Lung microvascular endothelial cell (primary cell): ENCODE measurements at regions not wholly inside any gene's neighbourhood (a gene's known extent, or its start where the extent isn't known, plus 50 kb on each side); places are given as distances from the start of the nearest gene placed in this dataset.
A peak's percentile ranks its signal among the peaks of the same experiment; 100 is the strongest.

Experiments
- DNase-seq, 2 donors: peaks; one replicate each; pipeline versions ENCODE4 v3.0.0 to v3.0.0-alpha.2; 2010; ENCODE audit warnings: low read depth in 2 of 2

DNA sequence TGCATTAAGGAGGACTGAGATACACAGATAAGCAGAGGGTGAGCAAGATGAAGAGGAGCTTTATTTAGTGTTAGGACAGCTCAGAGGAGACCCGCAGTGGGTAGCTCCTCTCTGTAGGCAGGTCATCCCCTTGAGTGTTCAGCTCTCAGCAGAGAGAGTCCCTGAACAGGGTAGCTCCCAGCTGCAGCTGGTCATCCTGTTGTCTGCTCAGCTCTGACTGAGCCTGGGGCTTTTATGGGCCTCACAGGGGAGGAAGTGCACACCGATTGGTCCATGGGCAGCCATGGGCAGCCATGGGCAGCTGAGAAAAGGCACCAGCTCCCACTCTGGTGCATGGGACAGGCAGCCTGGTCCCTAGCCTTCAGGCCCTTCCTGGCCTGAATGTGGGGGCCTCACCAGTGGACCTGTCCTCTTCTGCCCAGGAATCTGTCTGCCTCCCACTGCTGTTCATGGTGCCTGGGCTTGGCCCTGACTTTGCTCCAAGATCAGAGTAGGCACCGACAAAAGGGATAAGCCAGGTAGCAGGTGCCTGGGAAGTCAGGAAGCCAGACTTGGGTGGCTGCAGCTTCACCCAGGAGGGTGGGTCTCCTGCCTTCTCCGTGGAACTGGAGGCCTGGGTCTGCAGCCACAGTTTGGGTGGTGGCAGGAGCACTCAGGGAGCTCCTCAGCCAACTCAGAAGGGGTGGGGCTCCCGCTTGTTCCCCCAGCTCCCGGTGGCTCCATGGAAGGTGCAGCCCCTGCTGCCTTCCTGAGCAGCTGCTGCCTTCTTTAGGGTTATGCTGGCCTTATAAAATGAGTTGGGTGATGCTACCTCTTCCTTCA is 54.7 kb downstream of the MYEOV start:
- DNase-seq: no peak

DNA sequence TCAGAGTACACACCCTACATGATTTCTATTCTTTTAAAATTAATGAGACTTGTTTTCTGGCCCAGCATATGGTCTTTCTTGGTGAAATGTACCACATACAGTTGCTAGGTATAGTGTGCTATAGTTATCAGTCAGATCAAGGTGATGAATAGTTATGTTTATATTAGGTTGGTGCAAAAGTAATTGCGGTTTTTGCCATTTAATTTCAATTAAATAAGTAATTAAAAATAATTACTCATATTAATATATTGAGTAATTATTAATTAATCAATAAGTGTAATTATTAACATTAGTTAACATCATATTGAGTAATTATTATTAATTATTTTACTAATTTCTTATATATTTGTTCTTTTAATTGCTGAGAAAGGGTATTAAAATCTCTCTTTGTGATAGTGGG is 56.1 kb downstream of the MYEOV start:
- no peak for DNase-seq

DNA sequence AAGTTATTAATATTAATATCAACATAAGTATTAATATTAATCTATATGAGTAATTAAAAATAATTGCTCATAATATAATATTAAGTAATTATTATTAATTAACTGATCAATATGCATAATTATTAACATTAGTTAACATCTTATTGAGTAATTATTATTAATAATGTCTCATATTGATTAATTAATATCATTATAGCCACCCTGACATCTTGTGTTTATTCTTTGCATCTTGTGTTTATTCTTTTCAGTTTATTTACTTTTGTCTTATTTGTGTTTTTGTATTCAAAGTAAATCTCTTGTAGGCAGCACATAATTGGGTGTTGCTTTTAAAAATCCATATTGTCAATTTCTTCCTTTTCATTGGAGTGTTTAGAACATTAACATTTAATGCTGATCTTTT is 56.6 kb downstream of the MYEOV start:
- DNase-seq: no peak

DNA sequence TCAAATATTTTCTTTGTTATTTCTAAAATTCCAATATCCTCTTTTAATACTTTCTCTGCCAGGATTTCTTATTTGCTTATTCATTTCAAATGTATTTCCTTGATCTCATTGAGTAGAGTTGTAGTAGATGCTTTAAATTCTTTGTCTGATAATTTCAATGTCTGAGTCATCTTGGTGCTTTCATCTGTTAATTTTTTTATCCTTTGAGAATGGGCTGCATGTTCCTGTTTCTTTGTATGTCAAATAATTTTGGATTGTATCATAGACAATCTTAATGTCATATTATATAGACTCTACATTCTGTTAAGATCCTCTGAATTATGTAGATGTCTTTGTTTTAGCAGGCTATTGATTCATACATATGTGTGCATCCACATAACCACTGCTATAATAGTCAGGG is 57.5 kb downstream of the MYEOV start:
- DNase-seq: peak in 1 of 2 donors; percentile 72

DNA sequence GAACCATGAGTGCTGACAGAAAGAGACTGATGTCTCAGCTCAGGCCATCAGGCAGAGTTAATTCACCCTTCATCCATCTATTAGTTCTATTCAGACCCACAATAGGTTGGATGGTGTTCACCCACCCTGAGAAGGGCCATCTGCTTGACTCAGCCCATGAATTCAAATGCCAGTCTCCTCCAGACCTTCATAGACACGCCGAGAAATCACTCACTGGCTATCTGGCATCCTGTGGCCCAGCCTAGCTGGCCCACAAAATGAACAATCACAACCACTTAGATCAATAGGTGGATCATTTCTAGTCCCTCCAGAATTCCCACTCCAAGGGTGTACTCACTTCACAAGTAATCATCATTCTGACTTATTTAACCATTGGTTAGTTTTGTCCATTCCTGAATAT is 58.2 kb downstream of the MYEOV start:
- DNase-seq: peak in 1 of 2 donors; percentile 35

DNA sequence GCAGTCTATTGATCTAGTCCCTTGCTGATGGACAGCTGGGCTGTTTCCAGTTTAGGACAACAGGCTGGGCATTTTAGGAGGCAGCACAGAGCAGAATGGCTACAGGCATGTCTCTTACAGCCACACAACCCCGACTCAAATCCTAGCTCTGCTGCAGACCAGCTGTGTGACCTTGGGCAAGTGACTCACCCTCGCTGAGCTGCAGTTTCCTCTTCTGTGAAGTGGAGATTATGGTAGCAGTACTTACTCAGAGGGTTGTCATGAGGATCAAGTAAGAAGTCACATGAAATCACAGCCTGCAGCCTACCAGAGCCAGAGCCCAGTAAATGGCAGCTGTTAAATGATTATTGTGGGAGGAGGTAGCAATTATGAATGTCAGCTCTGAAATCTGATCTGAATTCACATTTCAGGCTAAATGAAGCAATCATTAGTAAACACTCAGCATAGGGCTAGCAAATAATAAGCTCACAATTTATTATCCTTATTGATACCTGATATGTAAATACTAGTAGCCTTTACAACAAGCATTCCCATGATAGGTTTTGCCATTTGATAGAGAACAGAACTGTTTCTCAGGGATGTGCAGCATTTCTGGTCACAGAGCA is 58.9 kb downstream of the MYEOV start:
- DNase-seq: peak; percentile 56 to 98

DNA sequence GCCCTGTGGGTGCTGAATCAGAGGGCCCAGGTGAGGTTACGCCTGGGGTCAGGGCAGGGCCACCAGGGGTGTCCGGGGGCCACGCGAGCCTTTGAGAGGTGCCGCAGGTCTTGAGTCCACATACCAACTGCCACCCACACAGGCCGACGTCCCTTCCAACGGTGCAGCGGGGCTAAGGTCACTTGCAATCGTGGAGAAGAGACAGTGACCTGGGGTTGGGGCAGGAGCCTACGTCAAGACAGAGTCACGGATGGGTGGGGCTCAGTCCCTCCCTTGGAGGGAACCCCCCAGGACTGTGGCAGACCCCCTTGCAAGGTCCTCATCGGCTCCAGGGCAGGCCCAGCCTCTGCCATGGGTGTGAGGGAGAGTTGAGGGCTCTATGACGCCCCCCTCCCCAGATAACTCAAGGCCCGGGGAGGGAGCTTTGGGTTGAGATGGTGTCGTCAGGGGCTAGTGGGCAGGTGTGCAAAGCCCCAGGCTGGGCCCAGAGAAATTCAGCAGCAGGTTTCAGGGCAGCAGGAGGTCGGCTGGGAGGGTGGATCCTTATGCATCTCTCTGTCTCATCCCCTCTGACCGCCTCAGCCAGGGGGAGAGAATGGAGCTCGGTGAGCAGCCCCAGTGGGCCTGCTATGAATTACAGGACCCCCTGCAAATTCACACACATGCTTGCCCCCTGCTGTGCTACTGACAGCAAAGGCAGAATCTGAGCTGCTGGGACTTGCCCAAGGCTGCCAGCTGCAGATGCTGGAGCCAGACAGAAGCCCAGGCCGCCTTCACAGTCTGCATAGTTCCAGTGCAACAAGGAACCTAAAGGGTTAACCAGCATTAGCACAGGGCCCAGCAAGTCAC is 60.0 kb downstream of the MYEOV start:
- no peak for DNase-seq

DNA sequence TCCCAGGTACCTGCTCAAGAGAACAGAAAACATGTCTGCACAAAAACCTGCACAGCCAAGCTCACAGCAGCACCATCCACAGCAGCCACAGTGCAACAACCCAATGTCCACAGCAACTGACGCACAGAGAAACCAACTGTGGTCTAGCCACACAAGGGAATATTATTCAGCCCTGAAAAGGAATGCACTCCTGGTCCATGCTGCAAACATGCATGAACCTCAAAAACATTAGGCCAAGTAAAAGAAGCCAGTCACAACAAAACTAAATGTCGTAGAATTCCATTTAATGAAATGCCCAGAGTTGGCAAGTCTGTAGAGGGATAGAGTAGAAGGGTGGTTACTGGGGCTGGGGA is 60.6 kb downstream of the MYEOV start:
- DNase-seq: no peak

DNA sequence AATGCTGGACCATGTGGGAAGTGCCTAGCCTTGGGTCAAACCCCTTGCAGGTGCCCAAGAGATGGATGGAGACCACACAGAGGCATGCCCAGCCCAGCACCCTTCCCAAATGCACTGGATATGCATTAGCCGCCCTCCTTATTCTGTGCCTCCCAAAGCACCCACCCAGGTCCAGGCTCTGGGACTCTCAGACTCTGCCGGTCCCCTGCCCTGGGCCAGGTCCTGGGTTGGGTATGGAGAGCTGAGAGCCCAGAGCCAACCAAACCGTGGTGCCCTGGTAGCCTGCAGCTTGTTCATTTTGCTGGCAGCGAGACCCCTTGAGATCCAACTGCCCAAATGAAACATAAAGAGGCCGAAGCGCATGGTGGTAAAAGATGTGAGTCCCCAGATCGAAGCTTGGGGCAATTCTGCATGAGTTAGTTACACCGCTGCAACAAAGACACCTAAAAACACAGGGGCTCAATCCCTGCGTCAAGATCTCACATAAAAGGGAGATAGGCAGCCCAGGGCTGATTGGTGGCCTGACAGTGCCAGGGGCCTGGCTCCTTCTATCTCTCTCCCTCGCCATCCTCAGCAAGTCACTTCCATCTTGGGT is 61.5 kb downstream of the MYEOV start:
- DNase-seq: no peak

DNA sequence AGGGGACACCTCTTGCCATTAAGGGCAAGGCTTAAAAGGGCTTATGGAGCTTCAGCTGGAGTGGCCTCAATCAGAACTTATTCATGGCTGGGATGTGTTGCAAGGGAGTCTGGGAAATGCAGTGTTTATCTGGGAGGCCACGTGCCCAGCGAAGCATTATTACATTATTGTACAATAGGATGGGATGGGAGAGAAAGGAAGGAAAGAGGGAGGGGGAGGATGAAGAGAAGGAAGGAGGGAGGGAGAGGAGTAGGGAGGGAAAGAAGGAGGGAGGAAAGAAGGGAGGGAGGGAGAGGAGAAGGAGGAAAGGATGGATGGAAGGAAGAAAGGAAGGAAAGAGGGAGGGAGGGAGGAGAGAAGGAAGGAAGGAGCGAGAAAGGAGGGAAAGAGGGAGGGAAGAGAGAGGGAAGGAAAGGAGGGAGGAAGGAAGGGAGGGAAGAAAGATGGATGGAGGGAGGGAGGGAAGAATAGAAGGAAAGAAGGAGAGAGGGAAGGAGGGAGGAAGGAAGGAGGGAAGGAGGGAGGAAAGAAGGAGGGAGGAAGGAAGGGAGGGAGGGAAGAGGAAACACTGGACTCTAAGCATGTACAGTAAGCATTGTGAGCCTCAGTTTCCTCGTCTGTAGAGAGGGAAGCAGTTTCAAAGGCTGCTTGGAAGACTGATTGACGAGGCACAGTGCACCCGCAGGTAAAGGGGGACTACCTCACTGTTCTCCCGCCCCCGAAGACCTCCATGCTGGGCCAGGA is 62.2 kb downstream of the MYEOV start:
- no peak for DNase-seq

DNA sequence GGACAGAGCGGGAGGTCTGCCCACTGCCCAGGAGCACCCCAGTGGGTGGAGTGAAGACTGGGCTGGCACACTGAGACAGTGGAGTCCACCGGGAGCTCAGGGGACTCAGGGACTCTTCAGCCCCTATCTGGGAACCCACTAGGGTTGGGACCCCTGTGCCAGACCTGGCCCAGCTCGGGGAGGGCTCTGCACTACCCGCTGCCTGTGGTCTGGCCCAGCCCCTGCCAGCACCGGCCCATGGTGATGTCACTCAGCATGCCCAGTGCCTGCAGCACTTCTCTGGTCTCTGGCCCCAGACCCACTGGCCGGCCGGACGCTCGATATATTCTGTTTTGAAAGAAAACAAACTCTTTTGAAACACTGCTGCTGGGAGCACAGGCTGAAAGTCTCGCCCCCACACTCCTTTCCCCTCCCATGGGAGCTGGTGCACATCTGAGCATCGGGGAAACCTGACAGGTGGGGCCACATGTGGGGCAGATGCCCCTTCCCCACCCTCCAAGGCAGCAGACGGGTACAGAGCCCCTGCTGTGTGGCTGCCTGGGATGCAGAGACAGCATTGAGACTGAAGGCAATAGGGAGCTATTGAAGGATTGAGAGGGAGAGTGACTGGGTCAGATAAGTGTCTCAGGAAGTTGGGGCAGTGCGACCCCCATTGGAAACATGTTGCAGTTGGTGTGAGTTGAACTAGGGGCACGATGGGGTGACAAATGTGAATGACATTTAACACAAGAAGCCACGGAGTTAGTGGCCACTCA is 62.9 kb downstream of the MYEOV start:
- DNase-seq: peak in 1 of 2 donors; percentile 42

DNA sequence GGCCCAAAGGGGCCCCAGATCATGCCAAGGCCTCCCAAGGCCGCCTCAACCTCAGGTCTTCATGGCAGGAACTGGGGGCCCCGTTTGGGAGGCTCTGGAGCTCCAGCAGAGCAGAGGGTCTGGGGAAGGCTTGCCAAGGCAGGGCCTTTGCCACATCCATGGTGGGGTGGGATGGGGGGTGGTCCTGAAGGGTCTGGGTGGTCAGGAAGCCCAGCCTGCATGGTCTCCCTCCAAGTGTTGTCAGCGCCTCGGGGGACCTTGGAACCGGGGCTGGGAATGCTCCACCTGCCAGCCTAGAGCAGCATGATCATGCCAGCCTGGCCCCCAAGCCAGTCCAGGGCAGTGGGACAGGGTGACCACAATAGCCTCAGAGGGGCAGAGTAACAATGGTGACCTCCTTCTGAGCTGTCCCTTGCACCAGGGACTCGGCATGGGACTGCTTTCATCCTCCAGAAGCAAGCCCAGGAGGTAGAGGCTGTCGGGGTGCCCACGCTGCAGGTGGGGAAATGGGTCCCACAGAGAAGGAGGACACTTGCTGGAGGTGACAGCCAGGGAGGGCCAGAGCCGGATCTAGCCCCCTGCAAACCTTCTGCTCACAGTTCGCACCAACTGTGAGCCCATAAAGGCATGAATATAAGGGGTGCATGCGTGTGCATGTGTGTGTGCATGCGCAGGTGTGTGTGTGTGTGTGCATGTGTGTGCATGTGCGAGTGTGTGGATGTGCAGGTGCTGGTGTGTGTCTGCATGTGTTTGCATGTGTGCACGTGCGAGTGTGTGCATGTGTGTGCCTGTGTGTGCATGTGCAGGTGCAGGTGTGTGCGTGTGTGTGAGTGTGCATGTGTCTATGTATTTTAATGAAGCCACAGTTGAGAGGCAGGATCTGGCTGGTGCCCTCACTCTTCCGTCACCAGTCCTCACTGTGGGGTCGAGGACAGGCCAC is 63.8 kb downstream of the MYEOV start:
- DNase-seq: no peak

DNA sequence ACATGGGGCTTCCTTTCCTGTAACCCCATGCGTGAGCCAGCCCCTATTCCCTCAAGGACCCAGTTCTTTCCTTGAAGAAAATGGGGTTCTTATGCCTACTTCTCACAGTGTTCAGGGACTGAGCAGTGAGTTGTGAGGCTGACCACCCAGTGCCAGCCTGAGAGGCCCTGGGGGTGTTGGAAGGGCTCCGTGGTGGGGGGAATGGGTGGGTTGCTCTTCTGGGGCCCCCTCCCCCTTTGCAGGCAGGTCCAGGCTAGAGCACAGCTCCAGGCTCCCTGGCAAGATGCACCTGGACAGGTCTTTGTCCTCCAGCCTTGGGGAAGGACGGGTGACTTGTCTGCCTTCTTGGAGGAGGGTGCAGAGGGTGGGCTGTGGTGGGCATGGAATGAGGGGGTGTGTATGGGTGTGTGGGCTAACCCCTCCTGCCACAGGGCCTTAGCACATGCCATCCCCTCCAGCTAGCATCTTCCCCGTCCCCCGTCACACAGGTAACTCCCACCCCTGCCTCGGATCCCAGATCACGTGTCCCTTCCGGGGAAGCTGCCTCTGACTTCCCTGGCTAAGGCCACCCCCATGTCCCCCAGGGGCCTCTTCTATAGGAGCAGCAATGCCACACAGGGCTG is 64.6 kb downstream of the MYEOV start:
- no peak for DNase-seq

DNA sequence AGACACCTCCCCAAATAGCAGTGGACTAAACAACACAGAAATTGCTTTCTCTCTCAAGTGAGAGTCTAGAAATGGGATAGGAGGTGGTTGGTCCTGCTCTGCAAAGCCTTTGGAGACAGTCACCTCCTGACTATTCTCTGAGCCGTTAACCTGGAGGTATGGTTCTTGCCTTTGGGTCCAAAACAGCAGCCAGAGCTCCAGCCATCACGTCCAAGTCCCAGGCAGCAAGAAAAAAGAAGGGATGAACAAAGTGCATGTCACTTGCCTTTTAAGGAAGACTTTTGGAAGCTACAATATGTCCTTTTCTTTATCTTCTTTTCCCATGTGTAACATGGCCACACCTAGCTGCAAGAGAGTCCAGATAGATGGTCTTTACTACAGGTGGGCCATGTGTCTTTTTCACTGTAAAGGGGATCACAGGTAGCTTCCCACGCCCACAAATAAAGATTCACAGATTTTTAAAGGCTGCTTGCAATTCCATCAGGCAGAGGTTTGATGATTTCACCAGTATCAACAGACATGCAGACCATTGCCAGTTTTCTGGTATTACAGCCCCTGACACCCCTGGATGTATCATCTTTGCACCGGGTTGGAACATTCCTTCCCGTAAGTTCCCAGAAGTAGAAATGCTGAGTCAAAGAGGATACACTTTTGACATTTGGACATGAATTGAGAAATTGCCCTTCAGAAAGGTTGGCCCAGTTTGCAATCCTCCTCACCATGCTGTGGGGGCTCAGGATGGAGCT is 66.0 kb downstream of the MYEOV start:
- DNase-seq: peak in 1 of 2 donors; percentile 42

DNA sequence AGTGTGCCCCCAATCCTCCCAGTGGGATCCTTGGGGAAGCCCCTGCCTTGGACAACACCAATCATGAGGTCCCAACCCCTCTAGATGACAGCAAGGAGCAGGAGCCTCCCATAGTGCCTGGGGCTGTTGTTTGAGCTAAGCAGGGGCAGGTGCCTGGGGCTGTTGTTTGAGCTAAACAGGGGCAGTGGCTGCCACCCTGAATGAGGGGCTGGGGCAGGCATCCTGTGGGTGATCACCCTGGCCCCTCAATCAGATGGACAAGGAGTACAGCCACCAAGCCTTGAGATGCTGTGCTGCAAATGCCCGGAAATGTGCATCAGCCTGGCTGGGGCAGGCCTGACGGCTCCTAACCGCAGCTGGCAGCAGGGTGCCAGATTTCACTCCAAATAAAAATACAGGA is 66.7 kb downstream of the MYEOV start:
- no peak for DNase-seq

DNA sequence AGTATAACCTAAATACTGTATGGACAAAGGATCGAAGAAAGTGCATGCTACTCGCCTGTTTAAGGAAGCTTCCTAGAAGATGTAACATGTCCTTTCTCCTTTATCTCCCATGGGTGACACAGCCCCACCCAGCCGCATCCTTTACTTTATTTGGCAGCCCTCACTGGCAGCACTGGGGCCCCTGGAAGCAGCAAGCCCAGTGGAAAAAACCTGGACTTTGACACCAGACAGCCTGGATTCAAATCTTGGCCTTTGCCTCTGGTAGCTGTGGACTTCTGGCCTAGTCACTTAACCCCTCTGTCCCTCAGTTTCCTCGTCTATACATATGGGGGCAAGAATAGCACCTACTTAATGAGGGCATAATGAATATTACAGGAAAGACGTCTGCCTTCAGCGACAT is 67.1 kb downstream of the MYEOV start:
- DNase-seq: no peak

DNA sequence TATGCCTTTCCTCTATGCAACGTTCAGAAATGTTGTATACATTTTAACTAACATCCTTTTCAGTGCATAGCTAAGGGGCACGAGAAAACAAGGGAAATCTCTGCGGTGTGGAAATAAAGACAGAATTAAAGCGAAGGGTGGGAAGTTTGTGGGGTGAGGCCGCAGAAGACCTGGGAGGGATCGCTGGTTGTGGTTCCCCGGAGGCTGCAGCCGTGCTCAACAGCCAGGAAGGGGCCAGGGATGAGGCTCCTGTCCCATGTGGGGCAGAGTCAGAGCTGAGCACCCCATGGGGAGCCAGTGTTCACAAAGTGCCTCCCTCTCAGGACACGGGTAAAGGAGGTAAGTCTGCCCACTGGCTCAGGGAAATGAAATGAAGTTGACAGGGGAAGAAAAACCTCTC is 67.5 kb downstream of the MYEOV start:
- DNase-seq: no peak

DNA sequence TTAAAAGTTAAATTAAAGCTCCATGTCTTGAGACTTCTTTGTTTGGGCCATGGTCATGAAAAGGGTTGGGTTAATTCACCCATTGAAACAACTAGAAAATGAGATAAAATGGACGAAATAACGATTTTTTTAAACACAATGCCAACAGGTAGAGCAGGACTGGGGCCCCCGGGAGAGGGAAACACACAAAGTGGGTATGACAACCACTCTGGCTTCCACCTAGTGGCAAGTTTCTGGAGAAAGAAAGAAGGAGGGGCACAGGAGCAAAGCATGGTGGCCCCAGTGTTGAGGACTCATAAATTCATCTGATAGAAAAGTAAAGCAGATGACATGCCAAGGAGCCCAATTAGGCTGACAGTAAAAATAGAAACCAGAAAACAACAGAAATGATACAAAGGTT is 68.4 kb downstream of the MYEOV start:
- DNase-seq: no peak
